ENCODE measurements at regions not wholly inside any gene's neighbourhood (a gene's known extent, or its start where the extent isn't known, plus 50 kb on each side); places are given as distances from the start of the nearest gene placed in this dataset.
"Not testable (repeated sequence)": the region's sequence is repeated elsewhere in the genome, so short reads cannot be mapped to it uniquely, and the experiment has no call there.

GRCh38 chr7:136123352-136123751 lies 146.2 kb upstream of the MTPN start:
- DNase-seq (ENCODE audit: low spot score), result no peak

- DNase-seq (ENCODE audit: low spot score), result no peak
Observed at GRCh38 chr7:136122026-136122425, 144.9 kb upstream of the MTPN start.

GRCh38 chr7:136117539-136117938 lies 140.4 kb upstream of the MTPN start:
- no peak for DNase-seq (ENCODE audit: low spot score)

DNA sequence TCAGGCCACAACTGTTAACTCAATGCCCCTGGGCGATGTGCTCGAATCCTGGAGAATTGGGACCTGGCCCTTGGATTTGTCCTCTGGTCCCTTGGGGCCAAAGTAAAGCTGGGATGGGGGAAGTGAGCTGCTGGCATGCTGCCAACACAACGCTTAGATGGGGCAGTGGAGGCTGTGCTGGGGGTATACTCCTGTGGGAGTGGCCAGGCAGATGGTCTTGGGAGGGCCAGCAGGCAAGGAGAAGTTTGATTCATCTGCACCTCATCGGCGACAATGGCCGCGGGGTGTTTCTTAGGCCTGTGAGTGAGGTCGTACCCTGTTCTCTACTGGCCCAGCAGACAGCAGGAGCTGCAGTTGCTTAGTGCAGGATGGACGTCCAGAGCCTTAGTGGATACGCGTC lies 139.0 kb upstream of the MTPN start:
- no peak for DNase-seq (ENCODE audit: low spot score)

- no peak for DNase-seq (ENCODE audit: low spot score)
Observed at GRCh38 chr7:136114966-136115762, 138.0 kb upstream of the MTPN start.

DNA sequence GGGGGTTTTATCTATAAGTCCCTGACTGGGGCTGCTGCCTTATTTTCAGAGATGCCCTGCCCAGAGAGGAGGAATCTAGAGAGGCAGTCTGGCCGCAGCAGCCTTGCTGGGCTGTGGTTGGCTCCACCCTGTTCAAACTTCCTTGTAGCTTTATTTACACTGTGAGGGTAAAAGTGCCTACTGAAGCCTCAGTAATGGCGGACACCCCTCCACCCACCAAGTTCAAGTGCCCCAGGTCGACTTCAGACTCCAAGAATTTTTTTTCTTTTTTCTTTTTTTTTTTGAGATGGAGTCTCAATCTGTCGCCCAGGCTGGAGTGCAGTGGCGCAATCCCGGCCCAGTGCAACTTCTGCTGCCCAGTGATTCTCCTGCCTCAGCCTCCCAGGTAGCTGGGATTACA lies 137.3 kb upstream of the MTPN start:
- not testable (repeated sequence) for DNase-seq (ENCODE audit: low spot score)

DNA sequence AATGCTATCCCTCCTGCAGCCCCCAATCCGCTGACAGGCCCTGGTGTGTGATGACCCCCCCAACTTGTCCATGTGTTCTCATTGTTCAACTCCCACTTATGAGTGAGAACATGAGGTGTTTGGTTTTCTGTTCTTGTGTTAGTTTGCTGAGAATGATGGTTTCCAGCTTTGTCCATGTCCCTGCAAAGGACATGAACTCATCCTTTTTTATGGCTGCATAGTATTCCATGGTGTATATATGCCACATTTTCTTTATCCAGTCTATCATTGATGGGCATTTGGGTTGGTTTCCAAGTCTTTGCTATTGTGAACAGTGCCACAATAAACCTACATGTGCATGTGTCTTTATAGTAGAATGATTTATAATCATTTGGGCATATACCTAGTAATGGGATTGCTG lies 131.9 kb upstream of the MTPN start:
- not testable (repeated sequence) for DNase-seq (ENCODE audit: low spot score)

GRCh38 chr7:136105191-136105590 lies 128.0 kb upstream of the MTPN start:
- no peak for DNase-seq (ENCODE audit: low spot score)

DNA sequence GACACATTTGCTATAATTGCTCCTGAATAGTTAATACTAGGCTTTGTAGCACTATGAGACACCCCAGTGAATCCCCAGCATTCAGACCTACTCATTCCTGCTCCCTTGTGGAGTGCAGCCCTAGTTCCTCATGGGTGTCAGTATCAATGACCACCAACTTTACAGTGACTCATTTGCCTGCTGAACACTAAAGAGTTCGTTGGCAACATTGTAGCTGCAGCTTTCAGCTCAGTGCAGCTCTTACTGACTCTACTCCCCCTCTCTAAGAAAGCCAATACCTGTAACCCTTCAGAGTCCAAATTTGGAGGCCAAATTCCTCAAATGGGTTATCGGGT lies 127.1 kb upstream of the MTPN start:
- no peak for DNase-seq (ENCODE audit: low spot score)

- no peak for DNase-seq (ENCODE audit: low spot score)
Observed at GRCh38 chr7:136103545-136104268, 126.5 kb upstream of the MTPN start.

DNA sequence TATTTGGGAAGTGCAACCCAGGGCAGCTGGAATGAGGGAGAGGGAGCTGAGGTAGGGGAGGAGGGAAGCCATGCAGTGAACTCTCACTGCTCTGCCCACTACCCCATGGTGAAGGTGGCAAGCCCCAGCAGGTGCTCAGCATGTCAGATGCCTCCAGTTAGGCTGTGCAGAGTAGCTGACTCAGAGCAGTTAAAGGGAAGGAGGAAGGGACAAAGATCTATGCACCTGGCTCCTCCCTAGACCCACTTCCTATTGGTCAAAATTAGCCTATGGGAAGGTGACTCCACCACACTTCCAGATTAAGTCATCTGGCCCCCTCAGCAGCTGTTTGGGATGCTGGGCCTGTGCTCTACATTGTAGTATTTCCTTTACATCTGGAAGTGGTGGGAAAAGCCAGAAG lies 125.7 kb upstream of the MTPN start:
- DNase-seq (ENCODE audit: low spot score), result no peak

- not testable (repeated sequence) for DNase-seq (ENCODE audit: low spot score)
Observed at GRCh38 chr7:136092714-136093113, 115.6 kb upstream of the MTPN start.

DNA sequence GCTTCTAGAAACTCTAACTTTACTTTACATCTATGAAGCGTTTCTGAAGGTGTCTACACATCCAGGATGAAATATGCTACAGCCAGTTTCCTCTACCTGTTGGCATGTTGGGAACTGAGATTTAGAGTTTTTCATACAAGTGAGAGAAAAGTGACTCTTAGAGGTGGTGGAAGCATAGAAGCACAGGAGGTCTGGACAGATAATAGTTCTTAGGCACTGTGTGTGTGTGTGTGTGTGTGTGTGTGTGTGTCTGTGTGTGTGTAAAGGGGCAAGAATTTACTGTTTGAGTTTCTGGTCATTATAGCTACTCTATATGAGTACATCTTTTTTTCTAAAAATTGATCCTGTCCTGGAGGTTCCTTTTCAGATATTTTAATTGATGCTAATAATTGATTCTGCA lies 110.7 kb upstream of the MTPN start:
- no peak for DNase-seq (ENCODE audit: low spot score)

DNA sequence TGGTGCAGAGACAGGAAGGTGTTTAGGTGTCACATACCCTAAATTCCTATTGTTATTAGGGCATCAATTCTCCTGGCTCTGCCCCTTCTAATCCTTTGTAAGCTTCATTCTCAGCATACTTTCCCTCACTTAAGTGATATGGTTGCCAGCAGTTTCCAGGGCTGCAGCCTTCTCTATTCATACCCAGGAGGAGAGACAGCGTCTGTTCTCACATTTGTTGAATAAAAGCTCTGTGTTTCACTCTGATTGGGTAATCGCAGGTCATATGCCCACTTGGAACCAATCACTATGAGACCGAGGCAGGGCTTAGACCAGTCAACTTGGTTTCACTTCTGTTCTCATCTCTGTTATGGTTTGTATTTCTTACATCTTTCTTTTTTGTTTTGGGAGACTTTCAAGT lies 109.6 kb upstream of the MTPN start:
- DNase-seq (ENCODE audit: low spot score), result peak; percentile 85

DNA sequence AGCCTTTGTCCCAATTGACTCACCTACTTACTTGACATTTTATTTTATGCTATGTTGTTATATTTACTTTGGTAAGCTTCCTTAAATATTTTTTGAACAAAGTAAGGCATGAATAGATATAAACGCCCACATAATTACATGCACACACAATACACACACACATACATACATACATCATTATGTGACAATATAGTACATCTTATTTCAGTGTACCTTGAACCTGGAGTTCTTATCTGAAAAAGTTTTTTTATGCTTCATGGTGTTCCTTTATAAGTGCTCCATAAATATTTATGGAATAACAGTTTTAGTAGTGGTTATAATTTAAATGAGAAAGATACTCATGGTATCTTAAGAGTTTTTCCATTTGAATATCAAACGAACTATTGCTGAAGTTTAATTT lies 102.8 kb upstream of the MTPN start:
- no peak for DNase-seq (ENCODE audit: low spot score)

DNA sequence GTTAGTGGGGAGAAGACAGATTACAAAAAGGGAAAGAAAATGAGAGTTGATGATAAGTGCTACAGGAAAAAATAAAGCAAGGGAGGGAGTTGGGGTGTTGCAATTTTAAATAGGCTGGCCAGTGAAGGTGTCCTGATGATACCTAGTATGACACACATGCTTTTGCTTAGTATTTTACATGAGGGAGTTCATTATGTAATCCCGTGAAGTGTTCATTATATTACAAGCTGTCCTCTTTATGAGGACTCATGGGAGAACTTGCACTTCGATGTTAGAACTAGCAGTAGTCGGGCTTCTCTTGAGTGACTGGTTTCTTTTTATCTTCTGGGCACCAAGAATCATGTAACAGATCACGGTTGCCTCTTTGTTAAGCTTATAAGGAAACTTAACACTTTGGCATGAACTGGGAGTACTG lies 102.3 kb upstream of the MTPN start:
- no peak for DNase-seq (ENCODE audit: low spot score)

DNA sequence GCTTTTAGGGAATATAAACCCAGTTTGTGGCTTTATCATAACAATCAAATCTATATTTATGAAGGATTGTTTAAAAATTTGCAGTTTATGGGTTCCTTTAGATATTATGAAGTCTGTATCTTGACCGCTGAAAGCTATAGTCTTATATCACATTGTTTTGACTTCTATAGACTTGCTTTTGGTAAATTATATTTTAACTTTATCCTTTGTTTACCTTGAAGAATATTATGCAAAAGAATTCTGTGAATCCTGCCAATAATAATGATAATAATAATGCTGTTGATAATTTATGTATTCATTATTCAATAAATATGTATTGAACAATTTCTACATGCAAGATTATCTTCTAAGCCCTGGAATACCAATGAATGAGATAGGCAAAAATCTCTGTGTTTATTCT lies 101.9 kb upstream of the MTPN start:
- DNase-seq (ENCODE audit: low spot score), result no peak

GRCh38 chr7:136078630-136079029 lies 101.5 kb upstream of the MTPN start:
- DNase-seq (ENCODE audit: low spot score), result peak; percentile 48

- DNase-seq (ENCODE audit: low spot score), result no peak
Observed at GRCh38 chr7:136076954-136077353, 99.8 kb upstream of the MTPN start.

GRCh38 chr7:136074843-136075242 lies 97.7 kb upstream of the MTPN start:
- no peak for DNase-seq (ENCODE audit: low spot score)

GRCh38 chr7:136072447-136072846 lies 95.3 kb upstream of the MTPN start:
- no peak for DNase-seq (ENCODE audit: low spot score)

GRCh38 chr7:136070736-136071505 lies 93.8 kb upstream of the MTPN start:
- DNase-seq (ENCODE audit: low spot score), result peak; percentile 52
